Stimulated activated CD4-positive, alpha-beta T cell treated with anti-CD3 and anti-CD28 coated beads, Interleukin-2, amount 100 ng/mL, for 4 hours (primary cell): ENCODE measurements at regions not wholly inside any gene's neighbourhood (a gene's known extent, or its start where the extent isn't known, plus 50 kb on each side); places are given as distances from the start of the nearest gene placed in this dataset.
"Not testable (repeated sequence)": the region's sequence is repeated elsewhere in the genome, so short reads cannot be mapped to it uniquely, and the experiment has no call there.

Source experiments
- DNase-seq: peaks from one replicate; pipeline ENCODE4 v3.0.0-alpha.2; 2020; ENCODE audit warnings: low read depth

- not testable (repeated sequence) for DNase-seq
Observed at GRCh38 chr16:33583702-33584101, 124.3 kb downstream of the TP53TG3F start.

DNA sequence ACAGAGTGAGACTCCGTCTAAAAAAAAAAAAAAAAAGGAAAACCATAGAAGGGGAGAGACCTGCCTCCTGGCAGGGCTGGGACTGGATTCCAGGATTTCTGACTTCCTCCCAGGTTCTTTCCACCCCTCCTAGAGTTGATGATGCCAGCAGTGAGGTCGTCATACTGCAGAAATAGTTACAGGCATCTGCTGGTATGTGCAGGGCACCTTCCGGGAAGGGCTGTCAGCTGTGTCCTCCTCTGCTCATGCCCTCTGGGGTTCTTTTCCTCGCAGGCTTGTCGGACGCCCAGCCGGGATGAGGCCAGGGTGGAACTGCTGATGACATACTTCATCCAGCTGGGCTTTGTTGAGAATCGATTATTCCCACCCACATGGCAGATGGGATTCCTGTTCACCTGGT is 129.2 kb downstream of the TP53TG3F start:
- not testable (repeated sequence) for DNase-seq

DNA sequence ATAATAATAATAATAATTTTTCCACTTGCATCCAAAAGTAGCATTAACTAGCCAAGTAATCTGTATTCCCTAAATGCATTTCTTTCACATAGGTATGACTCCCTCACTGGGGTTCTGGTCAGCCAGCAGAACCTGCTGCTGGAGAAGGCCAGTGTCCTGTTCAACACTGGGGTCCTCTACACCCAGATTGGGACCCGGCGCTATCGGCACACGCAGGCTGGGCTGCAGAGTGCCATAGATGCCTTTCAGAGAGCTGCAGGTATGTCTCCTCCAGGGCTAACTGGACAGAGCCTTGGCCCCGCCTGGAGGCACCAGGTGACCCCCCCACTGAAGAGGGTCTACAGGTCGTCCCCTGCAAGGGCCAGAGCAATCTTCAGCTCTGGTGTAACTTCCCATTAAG is 133.9 kb downstream of the TP53TG3F start:
- DNase-seq: not testable (repeated sequence)

DNA sequence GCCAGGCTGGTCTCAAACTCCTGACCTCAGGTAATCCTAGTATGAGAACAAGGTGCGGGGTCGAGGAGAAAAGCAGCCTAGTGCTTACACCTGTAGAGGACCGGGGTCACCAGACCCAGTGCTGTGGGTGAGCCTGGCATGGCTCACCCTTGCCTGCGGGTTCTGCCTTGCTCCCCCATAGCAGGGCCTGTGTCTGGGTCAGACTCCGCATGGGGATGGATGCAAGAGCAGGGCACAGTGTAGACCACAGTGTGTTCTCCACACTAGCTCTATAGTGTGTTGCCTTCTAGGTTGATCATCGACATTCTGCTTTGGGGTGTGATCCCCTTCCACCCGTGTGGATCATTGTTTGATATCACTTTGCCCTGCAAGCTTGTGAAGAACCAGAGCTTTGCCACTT is 135.7 kb downstream of the TP53TG3F start:
- DNase-seq: not testable (repeated sequence)

DNA sequence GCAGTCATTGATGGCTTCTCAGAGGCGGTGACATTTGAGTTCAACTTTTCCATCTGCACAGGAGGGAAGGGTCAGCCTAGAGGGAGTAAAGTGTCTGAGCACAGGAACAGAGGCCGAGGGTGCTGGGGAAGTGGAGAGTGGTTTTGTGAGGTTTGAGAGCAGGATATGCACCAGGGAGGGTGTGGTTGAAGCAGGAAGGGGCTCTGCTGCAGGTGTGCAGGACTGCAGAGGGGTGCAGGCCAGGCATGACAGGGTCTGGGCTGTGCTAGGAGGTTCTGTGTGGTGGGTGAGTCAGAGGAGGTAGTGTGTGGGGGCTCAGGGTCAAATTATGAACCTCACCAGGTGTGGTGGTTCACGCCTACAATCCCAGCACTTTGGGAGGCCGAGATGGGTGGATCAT is 141.6 kb downstream of the TP53TG3F start:
- not testable (repeated sequence) for DNase-seq

- not testable (repeated sequence) for DNase-seq
Observed at GRCh38 chr16:33623535-33624077, 164.2 kb downstream of the TP53TG3F start.

DNA sequence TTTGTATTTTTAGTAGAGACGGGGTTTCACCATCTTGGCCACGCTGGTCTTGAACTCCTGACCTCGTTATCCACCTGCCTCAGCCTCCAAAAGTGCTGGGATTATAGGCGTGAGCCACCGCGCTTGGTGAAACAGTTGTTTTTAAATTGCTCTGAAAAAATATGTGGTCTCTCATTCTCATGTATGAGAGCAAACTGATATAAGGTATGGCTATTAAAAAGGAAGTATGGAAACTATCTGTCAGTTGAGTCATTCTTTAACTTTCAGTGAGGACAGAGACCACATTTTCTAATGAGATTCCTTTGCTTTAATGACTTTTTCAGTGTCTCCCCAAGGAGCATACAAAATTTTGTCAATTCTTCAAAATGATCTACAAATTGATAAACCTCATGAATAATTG is 169.5 kb downstream of the TP53TG3F start:
- not testable (repeated sequence) for DNase-seq

- DNase-seq: not testable (repeated sequence)
Observed at GRCh38 chr16:33631713-33632112, 172.3 kb downstream of the TP53TG3F start.

DNA sequence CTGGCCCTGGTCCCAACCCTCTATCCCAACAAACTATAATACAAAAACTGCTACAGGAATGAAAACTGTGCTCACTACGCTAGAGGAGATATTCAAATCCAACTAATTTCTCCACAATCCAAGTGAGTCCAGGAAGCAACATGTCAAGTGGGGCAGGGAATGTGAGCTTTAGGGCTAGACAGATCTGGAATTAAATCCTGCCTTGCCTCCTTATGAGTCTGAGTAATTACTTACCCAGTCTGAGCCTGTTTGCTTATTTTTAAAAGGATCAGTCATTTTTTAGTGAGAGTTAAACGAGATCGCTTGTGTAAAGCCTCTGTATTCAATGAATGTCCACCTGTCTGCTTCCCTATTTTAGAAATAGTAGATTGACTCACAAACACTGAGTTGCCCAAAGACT is 174.6 kb downstream of the TP53TG3F start:
- DNase-seq: not testable (repeated sequence)

- not testable (repeated sequence) for DNase-seq
Observed at GRCh38 chr16:33636760-33637159, 177.3 kb downstream of the TP53TG3F start.

GRCh38 chr16:33643270-33643669 is 183.9 kb downstream of the TP53TG3F start:
- not testable (repeated sequence) for DNase-seq

- not testable (repeated sequence) for DNase-seq
Observed at GRCh38 chr16:33643698-33644381, 184.4 kb downstream of the TP53TG3F start.

- DNase-seq: not testable (repeated sequence)
Observed at GRCh38 chr16:33646386-33646785, 187.0 kb downstream of the TP53TG3F start.

DNA sequence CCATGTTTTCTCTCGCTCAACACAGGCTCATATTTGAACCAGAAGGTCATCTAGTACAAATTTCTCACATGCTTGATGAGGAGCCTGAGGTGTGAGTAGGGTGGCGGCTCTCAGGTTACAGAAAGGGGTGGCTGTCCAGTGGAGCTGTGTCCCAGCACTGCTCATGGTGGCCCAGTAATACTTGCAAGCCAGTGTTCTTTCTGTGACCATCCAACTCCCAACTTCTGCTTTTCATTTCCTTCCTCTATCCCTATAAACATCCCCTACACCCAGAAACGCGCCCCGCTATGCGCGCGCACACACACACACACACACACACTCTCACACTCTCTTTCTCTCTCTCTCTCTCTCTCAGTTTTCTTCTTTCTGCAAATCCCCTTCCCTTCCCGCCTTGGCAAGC is 196.3 kb downstream of the TP53TG3F start:
- not testable (repeated sequence) for DNase-seq

- not testable (repeated sequence) for DNase-seq
Observed at GRCh38 chr16:33656394-33656793, 197.0 kb downstream of the TP53TG3F start.

DNA sequence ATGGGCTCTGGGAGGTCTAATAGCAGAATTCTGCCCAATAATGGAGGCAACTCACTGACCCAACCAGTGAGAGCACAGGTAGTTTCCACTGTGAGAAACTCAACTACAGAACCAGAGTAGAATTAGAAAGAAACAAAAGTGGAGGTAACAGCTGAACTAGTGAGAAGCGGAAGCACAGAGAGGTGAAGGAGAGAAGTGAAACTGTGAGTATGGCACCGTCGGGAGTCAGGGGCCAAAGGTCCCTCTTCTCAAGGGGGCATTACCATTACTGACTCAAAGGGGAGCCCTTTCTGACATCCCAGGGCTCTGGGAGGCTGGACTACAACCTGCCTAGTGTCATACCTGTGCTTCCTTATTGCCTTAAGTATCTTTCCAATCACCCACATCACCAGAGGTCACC is 198.3 kb downstream of the TP53TG3F start:
- DNase-seq: not testable (repeated sequence)

GRCh38 chr16:33680791-33681190 is 221.4 kb downstream of the TP53TG3F start:
- not testable (repeated sequence) for DNase-seq

DNA sequence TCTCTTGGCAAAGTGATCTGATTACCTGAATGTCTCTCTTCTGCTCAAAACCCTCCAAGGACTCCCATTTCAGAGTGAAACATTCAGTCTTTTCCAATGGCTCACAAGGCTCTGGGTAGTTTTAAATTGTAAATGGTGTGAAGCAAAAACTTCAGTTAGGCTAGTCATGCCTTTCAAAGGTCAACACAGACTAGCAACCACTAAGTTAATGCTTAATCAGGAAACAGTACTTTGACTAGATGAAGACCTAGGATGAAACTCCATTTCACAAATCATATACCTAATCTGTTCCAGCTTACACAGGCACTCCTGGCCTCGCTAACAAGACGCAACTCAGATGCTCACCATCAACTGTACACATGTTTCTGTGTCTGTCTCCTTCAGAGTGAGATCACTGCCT is 240.9 kb downstream of the TP53TG3F start:
- DNase-seq: not testable (repeated sequence)

- DNase-seq: not testable (repeated sequence)
Observed at GRCh38 chr16:33706845-33707590, 247.6 kb downstream of the TP53TG3F start.

- not testable (repeated sequence) for DNase-seq
Observed at GRCh38 chr16:33707591-33707934, 248.2 kb downstream of the TP53TG3F start.

- DNase-seq: not testable (repeated sequence)
Observed at GRCh38 chr16:33709856-33710695, 250.7 kb downstream of the TP53TG3F start.

GRCh38 chr16:33710696-33711087 is 251.3 kb downstream of the TP53TG3F start:
- DNase-seq: not testable (repeated sequence)
